Urinary bladder (tissue), 3 donors: ENCODE measurements at regions not wholly inside any gene's neighbourhood (a gene's known extent, or its start where the extent isn't known, plus 50 kb on each side); places are given as distances from the start of the nearest gene placed in this dataset.

ENCODE experiments used
- DNase-seq: peaks from one replicate; pipeline ENCODE4 v3.0.0-alpha.2; 2015; ENCODE audit errors: extremely low spot score
- H3K27ac ChIP-seq: one replicate; pipeline ENCODE4 v1.5.1; 2013; ENCODE audit warnings: low read depth, mild to moderate bottlenecking, moderate library complexity
- H3K36me3 ChIP-seq: one replicate; pipeline ENCODE4 v1.6.1; 2013; ENCODE audit warnings: mild to moderate bottlenecking, moderate library complexity; ENCODE audit not compliant: insufficient read depth
- H3K4me1 ChIP-seq: one replicate; pipeline ENCODE4 v1.6.1; 2013; ENCODE audit warnings: mild to moderate bottlenecking, moderate library complexity; ENCODE audit not compliant: insufficient read depth
- H3K4me3 ChIP-seq: one replicate; pipeline ENCODE4 v1.5.1; 2013; ENCODE audit warnings: low read depth, low read length
- WGBS: extraction: QIAGEN DNeasy Blood & Tissue Kit; methylation state at CpG from one replicate; pipeline ENCODE4 v1.1.7; 2013; 5-methylcytosine and 5-hydroxymethylcytosine counted together
- donor health status: healthy with polysubstance abuse.
- donor health status: healthy.

GRCh38 chr10:106147021-106147420 is 1017.5 kb downstream of the SORCS1 start:
- no peak overlapping the region for H3K4me3 ChIP-seq
- no peaks in the 10 kb centered on the region for H3K36me3 ChIP-seq
- DNase-seq, result no peak
- 9% methylated on average over 2 of the region's 2 CpGs for WGBS
- H3K27ac ChIP-seq, result no peak overlapping the region
- no peaks in the 10 kb centered on the region for H3K4me1 ChIP-seq

GRCh38 chr10:106139915-106140314 is 1024.6 kb downstream of the SORCS1 start:
- Histone ChIP-seq H3K27ac (no peak overlapping the region), H3K4me1 (no peaks in the 10 kb centered on the region), H3K4me3 (no peak overlapping the region), H3K36me3 (no peaks in the 10 kb centered on the region)
- no peak for DNase-seq

- no peak for DNase-seq
- Histone ChIP-seq H3K36me3 (no peaks in the 10 kb centered on the region), H3K4me1 (no peaks in the 10 kb centered on the region), H3K27ac (no peak overlapping the region), H3K4me3 (no peak overlapping the region)
Observed at GRCh38 chr10:106136175-106136574, 1028.3 kb downstream of the SORCS1 start.

- DNase-seq, result no peak
- H3K4me3 ChIP-seq, result no peak overlapping the region
- no peak overlapping the region for H3K27ac ChIP-seq
- WGBS, result 86% methylated on average over 8 of the region's 8 CpGs
- H3K4me1 ChIP-seq, result no peaks in the 10 kb centered on the region
- H3K36me3 ChIP-seq, result no peaks in the 10 kb centered on the region
Observed at GRCh38 chr10:106134326-106135000, 1030.0 kb downstream of the SORCS1 start.

- H3K27ac ChIP-seq, result no peak overlapping the region
- no peaks in the 10 kb centered on the region for H3K4me1 ChIP-seq
- no peak overlapping the region for H3K4me3 ChIP-seq
- WGBS, result 71% methylated on average over 2 of the region's 2 CpGs
- no peaks in the 10 kb centered on the region for H3K36me3 ChIP-seq
- no peak for DNase-seq
Observed at GRCh38 chr10:106133451-106133850, 1031.1 kb downstream of the SORCS1 start.

GRCh38 chr10:106132956-106133355 is 1031.5 kb downstream of the SORCS1 start:
- no peak overlapping the region for H3K27ac ChIP-seq
- no peak for DNase-seq
- WGBS, result 75% methylated on average over 3 of the region's 3 CpGs
- H3K4me3 ChIP-seq, result no peak overlapping the region
- H3K4me1 ChIP-seq, result no peaks in the 10 kb centered on the region
- H3K36me3 ChIP-seq, result no peaks in the 10 kb centered on the region

GRCh38 chr10:106114656-106115186 is 1049.8 kb downstream of the SORCS1 start:
- Histone ChIP-seq H3K27ac (no peak overlapping the region), H3K4me1 (no peaks in the 10 kb centered on the region), H3K4me3 (no peak overlapping the region), H3K36me3 (no peaks in the 10 kb centered on the region)
- 94% methylated on average over 8 of the region's 8 CpGs for WGBS
- no peak for DNase-seq

GRCh38 chr10:106111246-106111645 is 1053.3 kb downstream of the SORCS1 start:
- 51% methylated on average over 1 of the region's 1 CpG for WGBS
- H3K4me3 ChIP-seq, result no peak overlapping the region
- H3K27ac ChIP-seq, result no peak overlapping the region
- no peaks in the 10 kb centered on the region for H3K4me1 ChIP-seq
- no peak for DNase-seq
- H3K36me3 ChIP-seq, result no peaks in the 10 kb centered on the region

- Histone ChIP-seq H3K4me1 (no peaks in the 10 kb centered on the region), H3K27ac (no peak overlapping the region), H3K4me3 (no peak overlapping the region), H3K36me3 (no peaks in the 10 kb centered on the region)
- no peak for DNase-seq
Observed at GRCh38 chr10:106107706-106108105, 1056.8 kb downstream of the SORCS1 start.

- no peak overlapping the region for H3K27ac ChIP-seq
- no peaks in the 10 kb centered on the region for H3K4me1 ChIP-seq
- 93% methylated on average over 2 of the region's 2 CpGs for whole genome bisulfite sequencing
Observed at GRCh38 chr10:106106114-106106513, 1058.4 kb downstream of the SORCS1 start.

GRCh38 chr10:106089855-106090254 is 1074.7 kb downstream of the SORCS1 start:
- no peak overlapping the region for H3K27ac ChIP-seq
- DNase-seq, result no peak
- H3K4me3 ChIP-seq, result no peak overlapping the region
- H3K36me3 ChIP-seq, result no peaks in the 10 kb centered on the region
- no peaks in the 10 kb centered on the region for H3K4me1 ChIP-seq

More at GRCh38 chr10:106106114-106106513, 1058.4 kb downstream of the SORCS1 start:
- DNase-seq, result no peak
- Histone ChIP-seq H3K4me3 (no peak overlapping the region), H3K36me3 (no peaks in the 10 kb centered on the region)

GRCh38 chr10:106086391-106086790 is 1078.1 kb downstream of the SORCS1 start:
- Histone ChIP-seq H3K4me3 (no peak overlapping the region), H3K4me1 (no peaks in the 10 kb centered on the region), H3K27ac (no peak overlapping the region), H3K36me3 (no peaks in the 10 kb centered on the region)
- WGBS, result 98% methylated on average over 1 of the region's 1 CpG
- no peak for DNase-seq

GRCh38 chr10:106083572-106083971 is 1080.9 kb downstream of the SORCS1 start:
- 69% methylated on average over 2 of the region's 2 CpGs for WGBS

GRCh38 chr10:106082865-106083264 is 1081.6 kb downstream of the SORCS1 start:
- Histone ChIP-seq H3K4me1 (no peaks in the 10 kb centered on the region), H3K4me3 (no peak overlapping the region), H3K36me3 (no peaks in the 10 kb centered on the region), H3K27ac (no peak overlapping the region)
- no peak for DNase-seq
- WGBS, result 88% methylated on average over 3 of the region's 3 CpGs

More at GRCh38 chr10:106083572-106083971, 1080.9 kb downstream of the SORCS1 start:
- no peak overlapping the region for H3K4me3 ChIP-seq
- no peak for DNase-seq
- no peaks in the 10 kb centered on the region for H3K36me3 ChIP-seq
- H3K4me1 ChIP-seq, result no peaks in the 10 kb centered on the region
- H3K27ac ChIP-seq, result no peak overlapping the region
